ENCODE measurements at regions not wholly inside any gene's neighbourhood (a gene's known extent, or its start where the extent isn't known, plus 50 kb on each side); places are given as distances from the start of the nearest gene placed in this dataset.

GRCh38 chr11:31967404-31968130 lies 123.3 kb upstream of the RCN1 start:
- TF ChIP-seq CTCF (IDR thresholded peaks at IDR 0.05) (no peak), POLR2A (IDR thresholded peaks at IDR 0.05) (no peak), POLR2AphosphoS5 (IDR thresholded peaks at IDR 0.05; ENCODE audit: insufficient read depth in 1 of 2, low read depth in 1 of 2) (no peak)

Data from vagina (tissue), 2 donors.